ENCODE measurements at regions not wholly inside any gene's neighbourhood (a gene's known extent, or its start where the extent isn't known, plus 50 kb on each side); places are given as distances from the start of the nearest gene placed in this dataset.

DNA sequence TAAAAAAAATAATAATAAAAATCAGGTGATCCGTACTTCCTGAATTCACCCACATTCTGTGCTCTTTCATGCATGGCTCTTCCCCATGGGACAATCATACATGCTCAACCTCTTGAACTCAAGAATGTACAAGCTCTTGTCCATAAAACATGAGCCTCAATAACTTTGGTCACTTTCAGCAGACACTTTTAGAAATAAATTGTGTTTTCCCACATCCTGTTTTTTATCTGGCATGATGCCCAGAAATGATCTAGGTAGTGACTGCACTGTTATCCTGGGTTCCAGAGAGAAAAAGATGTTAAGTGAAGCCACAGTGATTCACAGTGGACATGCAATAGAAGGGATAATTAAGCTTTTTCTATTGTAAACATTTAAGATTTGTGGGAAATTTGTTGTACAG is 537.6 kb upstream of the TMEM132C start:
- H3K23me2 ChIP-seq (ENCODE audit: low read depth, low read length), result no peaks in the 10 kb centered on the region; the same call in 1 of the 2 replicates
- TF ChIP-seq KDM5A (IDR thresholded peaks at IDR 0.05; ENCODE audit: low read length) (no peak), CEBPB (IDR thresholded peaks at IDR 0.05; ENCODE audit: low read depth, low read length) (no peak), EGR1 (IDR thresholded peaks at IDR 0.05; ENCODE audit: borderline replicate concordance, low read depth, low read length) (no peak), BCL11A (IDR thresholded peaks at IDR 0.05; ENCODE audit: low read depth in 2 of 2, low read length in 2 of 2) (no peak), E2F6 (IDR thresholded peaks at IDR 0.05) (no peak), POLR2AphosphoS5 (IDR thresholded peaks at IDR 0.05; ENCODE audit: low read depth, low read length) (no peak), GTF2F1 (IDR thresholded peaks at IDR 0.05; ENCODE audit: borderline replicate concordance, low read depth, low read length) (no peak), CBX8 (IDR thresholded peaks at IDR 0.05; ENCODE audit: borderline replicate concordance, low read depth, low read length) (no peak), KDM4A (IDR thresholded peaks at IDR 0.05; ENCODE audit: low read depth, low read length, severe bottlenecking) (no peak), SUZ12 (IDR thresholded peaks at IDR 0.05; ENCODE audit: low read length) (no peak), HDAC6 (IDR thresholded peaks at IDR 0.05; ENCODE audit: low read depth, low read length) (no peak), HDAC2 (IDR thresholded peaks at IDR 0.05; ENCODE audit: borderline replicate concordance in 1 of 2, low read depth in 2 of 2, low read length in 2 of 2) (no peak), CBX5 (IDR thresholded peaks at IDR 0.05; ENCODE audit: low read depth, low read length) (no peak)
- TF ChIP-seq, protein P1, sequence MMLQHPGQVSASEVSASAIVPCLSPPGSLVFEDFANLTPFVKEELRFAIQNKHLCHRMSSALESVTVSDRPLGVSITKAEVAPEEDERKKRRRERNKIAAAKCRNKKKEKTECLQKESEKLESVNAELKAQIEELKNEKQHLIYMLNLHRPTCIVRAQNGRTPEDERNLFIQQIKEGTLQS (IDR thresholded peaks at IDR 0.05; ENCODE audit: insufficient read depth, low read depth, low read length), result no peak

More for the DNA sequence above, 537.6 kb upstream of the TMEM132C start:
- no peak overlapping the region for H3K4ac ChIP-seq (replicated peaks; ENCODE audit: insufficient read length, low read depth, low read length)
- no peak overlapping the region for H3K14ac ChIP-seq (ENCODE audit: insufficient read length)
- no peak overlapping the region for H2BK15ac ChIP-seq (ENCODE audit: low read length)
- no peak overlapping the region for H2BK120ac ChIP-seq (replicated peaks; ENCODE audit: low read depth, low read length)
- no peak overlapping the region for H3K27ac ChIP-seq (ENCODE audit: low read depth, low read length)
- FAIRE-seq (no peak), DNase-seq (ENCODE audit: low read depth in 1 of 2, low spot score in 2 of 2) (no peak)
- no peaks in the 10 kb centered on the region for H3K79me2 ChIP-seq (ENCODE audit: control insufficient read depth in 1 of 2, insufficient read depth in 2 of 2, low read length in 2 of 2)
- H2AFZ ChIP-seq (ENCODE audit: low read length), result no peak overlapping the region
- H3K56ac ChIP-seq (replicated peaks; ENCODE audit: insufficient read length, low read depth, low read length), result no peak overlapping the region
- no peaks in the 10 kb centered on the region for H3K27me3 ChIP-seq (replicated peaks in 1 of 4; ENCODE audit: control insufficient read depth in 3 of 4, extremely low read depth in 1 of 4, insufficient read depth in 3 of 4, low read length in 3 of 4)
- no peak overlapping the region for H2AK5ac ChIP-seq (ENCODE audit: low read depth, low read length)
- H4K20me1 ChIP-seq (replicated peaks in 1 of 2; ENCODE audit: control insufficient read depth in 1 of 2, insufficient read depth in 2 of 2, low read length in 2 of 2), result no peaks in the 10 kb centered on the region
- no peak overlapping the region for H2BK20ac ChIP-seq (ENCODE audit: low read length)
- H3K4me1 ChIP-seq (replicated peaks in 1 of 4; ENCODE audit: control insufficient read depth in 3 of 4, insufficient read depth in 4 of 4, low read length in 3 of 4), result peaks cover 0 to 4% (median 0%) of the 10 kb centered on the region in 4 experiments; a peak in 1 of 7 replicates
- H3K79me1 ChIP-seq (ENCODE audit: low read depth, low read length), result no peaks in the 10 kb centered on the region
- H3K18ac ChIP-seq (ENCODE audit: extremely low read depth, low read length), result no peak overlapping the region
- no peaks in the 10 kb centered on the region for H3K36me3 ChIP-seq (ENCODE audit: control insufficient read depth in 2 of 4, insufficient read depth in 4 of 4, low read length in 3 of 4)
- POLR2A ChIA-PET (ENCODE audit: partially characterized antibody), result no interaction called here
- no peak overlapping the region for H4K8ac ChIP-seq (ENCODE audit: extremely low read depth, insufficient read depth, low read length)
- H3K23ac ChIP-seq (ENCODE audit: insufficient read length), result no peak overlapping the region
- no peak overlapping the region for H3K9ac ChIP-seq (replicated peaks in 1 of 4; ENCODE audit: extremely low read depth in 1 of 4, low read depth in 3 of 4, low read length in 3 of 4)
- no peak overlapping the region for H4K91ac ChIP-seq (replicated peaks; ENCODE audit: insufficient read length, low read length)
- no peak overlapping the region for H4K5ac ChIP-seq (ENCODE audit: insufficient read length, low read depth, low read length)
- no peak overlapping the region for H3K4me3 ChIP-seq (ENCODE audit: extremely low read depth in 1 of 4, insufficient read depth in 2 of 4, low read depth in 3 of 4, low read length in 4 of 4)
- no peak overlapping the region for H3K4me2 ChIP-seq (ENCODE audit: insufficient read depth in 1 of 2, low read depth in 2 of 2, low read length in 2 of 2)
- H3K9me3 ChIP-seq (ENCODE audit: insufficient read depth in 2 of 2, low read depth in 1 of 2, low read length in 1 of 2), result 0 out of 4 replicates have a peak, but pooled peaks cover 0 to 4% of the 10 kb centered on the region in 2 experiments
- no peak overlapping the region for H2BK5ac ChIP-seq (ENCODE audit: low read depth, low read length)
- no peak overlapping the region for H2BK12ac ChIP-seq (ENCODE audit: low read depth, low read length)
- CTCF ChIA-PET (ENCODE audit: partially characterized antibody), result interaction anchor here (0.6 to 2.0 kb wide), 3 partner anchors 10 to 158 kb away, joined by 4 to 5 read pairs (median 4); no protein-coding TSS in a partner anchor
- 100% methylated on average over 1 of the region's 1 CpG; no CpG with 5 or more reads in 1 of the 2 experiments for WGBS, 2 experiments (ENCODE audit: extremely low coverage in 1 of 2, insufficient coverage in 1 of 2, insufficient read length in 1 of 2, insufficient replicate concordance in 2 of 2, low coverage in 1 of 2, low lambda C conversion rate in 2 of 2, missing lambda C conversion rate in 1 of 2)
